Trophoblast cell (in vitro differentiated cells and primary cell): ENCODE measurements at regions not wholly inside any gene's neighbourhood (a gene's known extent, or its start where the extent isn't known, plus 50 kb on each side); places are given as distances from the start of the nearest gene placed in this dataset.

Experiments
- DNase-seq, 2 donors: peaks; one replicate each; pipeline ENCODE4 v3.0.0-alpha.2; 2016
- H2AFZ ChIP-seq: 2 replicates; pipeline ENCODE4 v1.6.1; 2013; ENCODE audit warnings: low read length, moderate library complexity, mild to moderate bottlenecking; ENCODE audit not compliant: insufficient read depth, poor library complexity
- H2AK5ac ChIP-seq: 2 replicates; pipeline ENCODE4 v1.6.1; 2013; ENCODE audit warnings: mild to moderate bottlenecking, low read length
- H2BK120ac ChIP-seq: 2 replicates; pipeline ENCODE4 v1.6.1; 2013; ENCODE audit warnings: low read length, mild to moderate bottlenecking, moderate library complexity; ENCODE audit not compliant: insufficient read depth, poor library complexity
- H2BK12ac ChIP-seq: 2 replicates; pipeline ENCODE4 v1.6.1; 2013; ENCODE audit warnings: mild to moderate bottlenecking, low read length, moderate library complexity
- H2BK5ac ChIP-seq: 2 replicates; pipeline ENCODE4 v1.6.1; 2013; ENCODE audit warnings: low read length, low read depth, moderate library complexity, mild to moderate bottlenecking; ENCODE audit not compliant: poor library complexity
- H3K14ac ChIP-seq: 2 replicates; pipeline ENCODE4 v1.6.1; 2013; ENCODE audit warnings: mild to moderate bottlenecking, low read length
- H3K18ac ChIP-seq: 2 replicates; pipeline ENCODE4 v1.6.1; 2013; ENCODE audit warnings: mild to moderate bottlenecking, low read length
- H3K23ac ChIP-seq: 2 replicates; pipeline ENCODE4 v1.6.1; 2013; ENCODE audit warnings: low read length
- H3K27ac ChIP-seq: 2 replicates; pipeline ENCODE4 v1.5.1; 2013; ENCODE audit warnings: low read depth, mild to moderate bottlenecking, inconsistent platforms, low read length, moderate library complexity
- H3K27me3 ChIP-seq: 2 replicates; pipeline ENCODE4 v1.6.1; 2013; ENCODE audit warnings: inconsistent platforms, mild to moderate bottlenecking, low read length, moderate library complexity; ENCODE audit not compliant: insufficient read depth
- H3K36me3 ChIP-seq, 2 experiments: 1 replicate in 1 of 2; 2 replicates in 1 of 2; pipeline ENCODE4 v1.6.1; 2013; ENCODE audit warnings: low read length in 2 of 2, mild to moderate bottlenecking in 2 of 2, moderate library complexity in 1 of 2; ENCODE audit not compliant: insufficient read depth in 2 of 2, control insufficient read depth in 1 of 2
- H3K4ac ChIP-seq: 2 replicates; pipeline ENCODE4 v1.6.1; 2013; ENCODE audit warnings: low read depth, mild to moderate bottlenecking, low read length, moderate library complexity
- H3K4me1 ChIP-seq, 2 experiments: 1 replicate in 1 of 2; 2 replicates in 1 of 2; pipeline ENCODE4 v1.6.1; 2013; ENCODE audit warnings: low read length in 2 of 2, mild to moderate bottlenecking in 2 of 2, moderate library complexity in 1 of 2; ENCODE audit not compliant: insufficient read depth in 2 of 2, control insufficient read depth in 1 of 2
- H3K4me2 ChIP-seq: 2 replicates; pipeline ENCODE4 v1.6.1; 2013; ENCODE audit warnings: inconsistent platforms, mild to moderate bottlenecking, low read length, moderate library complexity
- H3K4me3 ChIP-seq: 2 replicates; pipeline ENCODE4 v1.5.1; 2013; ENCODE audit warnings: mild to moderate bottlenecking, low read depth, low read length, inconsistent platforms
- H3K79me1 ChIP-seq: one replicate; pipeline ENCODE4 v1.6.1; 2013; ENCODE audit warnings: low read length
- H3K79me2 ChIP-seq: 2 replicates; pipeline ENCODE4 v1.6.1; 2013; ENCODE audit warnings: low read length, mild to moderate bottlenecking; ENCODE audit not compliant: control insufficient read depth, insufficient read depth, poor library complexity
- H3K9ac ChIP-seq: 2 replicates; pipeline ENCODE4 v1.6.1; 2013; ENCODE audit warnings: mild to moderate bottlenecking, low read length
- H3K9me3 ChIP-seq: 2 replicates; pipeline ENCODE4 v1.6.1; 2013; ENCODE audit warnings: low read depth, mild to moderate bottlenecking, control low read depth, inconsistent platforms, low read length; ENCODE audit not compliant: insufficient read depth
- H4K12ac ChIP-seq: 2 replicates; pipeline ENCODE4 v1.6.1; 2013; ENCODE audit warnings: low read depth, mild to moderate bottlenecking, low read length, moderate library complexity
- H4K8ac ChIP-seq: 2 replicates; pipeline ENCODE4 v1.6.1; 2013; ENCODE audit warnings: low read depth, mild to moderate bottlenecking, low read length, moderate library complexity
- H4K91ac ChIP-seq: one replicate; pipeline ENCODE4 v1.6.1; 2013; ENCODE audit warnings: low read depth, mild to moderate bottlenecking, low read length, moderate library complexity
- WGBS: extraction: QIAGEN DNeasy Blood & Tissue Kit; methylation state at CpG from one replicate; pipeline ENCODE4 v1.1.7; 2013; ENCODE audit warnings: missing lambda C conversion rate; ENCODE audit not compliant: insufficient read length, insufficient coverage; ENCODE audit errors: extremely low coverage; 5-methylcytosine and 5-hydroxymethylcytosine counted together

DNA sequence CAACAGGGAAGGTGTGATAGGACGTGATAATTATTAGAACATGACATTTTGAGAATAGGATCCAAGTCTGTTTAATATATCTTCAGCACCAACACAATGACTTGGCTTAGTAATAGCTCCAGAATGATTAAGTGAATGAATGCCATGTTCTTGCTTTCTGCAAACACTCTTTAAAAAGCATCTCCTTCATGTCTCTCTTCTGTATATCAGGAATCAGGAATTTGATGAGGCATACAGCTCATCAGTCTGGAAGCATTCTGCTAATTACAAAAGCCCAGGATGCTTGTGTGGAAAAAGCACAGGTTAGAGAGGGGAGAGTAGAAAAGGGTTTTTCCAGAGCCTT, 113.0 kb upstream of the ZNF648 start:
- H3K18ac ChIP-seq: no peak overlapping the region
- H3K23ac ChIP-seq: no peak overlapping the region
- no peak overlapping the region for H4K8ac ChIP-seq
- H2BK5ac ChIP-seq: no peak overlapping the region
- H2AK5ac ChIP-seq: no peak overlapping the region
- no peak overlapping the region for H2AFZ ChIP-seq
- no peak overlapping the region for H3K9ac ChIP-seq
- no peak for DNase-seq
- no peak overlapping the region for H2BK120ac ChIP-seq
- no peaks in the 10 kb centered on the region for H3K9me3 ChIP-seq
- no peaks in the 10 kb centered on the region for H3K36me3 ChIP-seq
- no peak overlapping the region for H2BK12ac ChIP-seq
- H3K27me3 ChIP-seq: no peaks in the 10 kb centered on the region
- H3K4ac ChIP-seq: no peak overlapping the region
- no peak overlapping the region for H3K4me2 ChIP-seq
- H3K79me2 ChIP-seq: no peaks in the 10 kb centered on the region
- H3K27ac ChIP-seq: no peak overlapping the region
- no peak overlapping the region for H4K91ac ChIP-seq
- H3K4me3 ChIP-seq: no peak overlapping the region
- no peaks in the 10 kb centered on the region for H3K4me1 ChIP-seq
- no CpG with 5 or more reads among the region's 1 CpG for WGBS
- no peaks in the 10 kb centered on the region for H3K79me1 ChIP-seq
- H3K14ac ChIP-seq: no peak overlapping the region
- no peak overlapping the region for H4K12ac ChIP-seq

DNA sequence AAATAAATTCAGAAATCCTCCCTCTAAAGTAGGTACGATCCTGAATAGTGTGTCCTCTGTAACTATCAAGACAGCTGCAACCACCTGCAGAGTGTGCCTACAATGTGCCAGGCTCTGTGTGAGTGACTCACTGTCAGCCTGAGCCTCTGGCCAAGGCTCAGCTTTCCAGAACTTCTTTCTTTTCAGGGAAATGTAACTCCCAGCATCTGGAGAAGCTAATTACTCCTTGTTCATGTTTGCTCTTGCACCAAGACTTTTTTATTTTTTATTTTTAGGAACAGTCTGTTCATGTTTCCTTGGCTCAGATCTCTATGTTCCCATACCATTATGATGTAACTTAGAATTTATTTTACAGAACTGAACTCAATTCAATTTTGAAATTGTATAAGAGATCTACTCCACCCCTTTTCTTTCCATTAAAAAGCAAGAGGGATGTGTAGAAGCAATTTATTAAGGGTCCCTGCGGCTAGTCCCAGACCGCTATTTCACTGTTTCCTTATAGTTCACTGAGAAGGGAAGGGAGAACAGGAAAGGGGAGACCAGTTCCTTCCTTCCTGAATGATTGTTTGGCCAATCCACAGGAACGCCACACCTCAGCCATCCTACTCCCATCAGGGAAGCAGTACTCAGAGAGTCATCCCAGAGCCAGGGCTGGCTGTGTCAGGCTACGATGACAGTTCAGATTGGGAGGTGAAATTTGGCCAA, 112.4 kb upstream of the ZNF648 start:
- no peak overlapping the region for H3K4ac ChIP-seq
- H3K27ac ChIP-seq: no peak overlapping the region
- no peaks in the 10 kb centered on the region for H3K27me3 ChIP-seq
- H3K23ac ChIP-seq: no peak overlapping the region
- no CpG with 5 or more reads among the region's 5 CpGs for WGBS
- no peaks in the 10 kb centered on the region for H3K9me3 ChIP-seq
- H3K4me1 ChIP-seq: no peaks in the 10 kb centered on the region
- H2AFZ ChIP-seq: no peak overlapping the region
- H3K4me3 ChIP-seq: no peak overlapping the region
- H2BK5ac ChIP-seq: no peak overlapping the region
- no peak overlapping the region for H3K4me2 ChIP-seq
- no peak overlapping the region for H4K91ac ChIP-seq
- H3K79me1 ChIP-seq: no peaks in the 10 kb centered on the region
- no peak overlapping the region for H4K8ac ChIP-seq
- H2BK120ac ChIP-seq: no peak overlapping the region
- H3K79me2 ChIP-seq: no peaks in the 10 kb centered on the region
- H2AK5ac ChIP-seq: no peak overlapping the region
- DNase-seq: no peak
- no peak overlapping the region for H3K9ac ChIP-seq
- no peak overlapping the region for H3K14ac ChIP-seq
- H2BK12ac ChIP-seq: no peak overlapping the region
- no peaks in the 10 kb centered on the region for H3K36me3 ChIP-seq
- H3K18ac ChIP-seq: no peak overlapping the region
- no peak overlapping the region for H4K12ac ChIP-seq

DNA sequence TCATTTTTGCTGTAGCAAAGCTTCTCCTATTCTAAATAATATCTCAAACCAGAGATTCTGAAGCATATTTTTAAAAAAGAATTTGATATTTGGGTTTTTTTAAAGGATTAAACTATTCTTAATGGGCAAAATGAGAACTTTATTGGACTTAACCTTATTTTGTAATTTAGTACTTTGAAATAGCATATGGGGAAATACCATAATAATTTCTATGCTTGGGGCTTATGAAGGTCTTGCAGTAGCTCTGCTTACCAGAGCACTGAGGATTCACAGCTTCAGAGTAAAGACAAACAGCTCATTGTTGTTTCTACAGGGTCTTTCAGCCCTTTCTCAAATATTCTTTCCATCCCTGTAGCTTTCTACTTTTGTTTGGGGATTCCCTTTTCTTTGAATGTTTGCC, 111.2 kb upstream of the ZNF648 start:
- H3K9me3 ChIP-seq: no peaks in the 10 kb centered on the region
- no peak for DNase-seq
- no peaks in the 10 kb centered on the region for H3K36me3 ChIP-seq
- no peak overlapping the region for H2BK5ac ChIP-seq
- no peak overlapping the region for H3K27ac ChIP-seq
- no peak overlapping the region for H4K8ac ChIP-seq
- no peak overlapping the region for H4K12ac ChIP-seq
- H3K23ac ChIP-seq: no peak overlapping the region
- H3K18ac ChIP-seq: no peak overlapping the region
- H3K27me3 ChIP-seq: no peaks in the 10 kb centered on the region
- H3K4ac ChIP-seq: no peak overlapping the region
- no peak overlapping the region for H3K4me3 ChIP-seq
- H3K9ac ChIP-seq: no peak overlapping the region
- H2BK12ac ChIP-seq: no peak overlapping the region
- H3K4me2 ChIP-seq: no peak overlapping the region
- H2BK120ac ChIP-seq: no peak overlapping the region
- no peaks in the 10 kb centered on the region for H3K79me1 ChIP-seq
- no peaks in the 10 kb centered on the region for H3K79me2 ChIP-seq
- no peaks in the 10 kb centered on the region for H3K4me1 ChIP-seq
- no peak overlapping the region for H2AFZ ChIP-seq
- no peak overlapping the region for H4K91ac ChIP-seq
- H3K14ac ChIP-seq: no peak overlapping the region
- H2AK5ac ChIP-seq: no peak overlapping the region

DNA sequence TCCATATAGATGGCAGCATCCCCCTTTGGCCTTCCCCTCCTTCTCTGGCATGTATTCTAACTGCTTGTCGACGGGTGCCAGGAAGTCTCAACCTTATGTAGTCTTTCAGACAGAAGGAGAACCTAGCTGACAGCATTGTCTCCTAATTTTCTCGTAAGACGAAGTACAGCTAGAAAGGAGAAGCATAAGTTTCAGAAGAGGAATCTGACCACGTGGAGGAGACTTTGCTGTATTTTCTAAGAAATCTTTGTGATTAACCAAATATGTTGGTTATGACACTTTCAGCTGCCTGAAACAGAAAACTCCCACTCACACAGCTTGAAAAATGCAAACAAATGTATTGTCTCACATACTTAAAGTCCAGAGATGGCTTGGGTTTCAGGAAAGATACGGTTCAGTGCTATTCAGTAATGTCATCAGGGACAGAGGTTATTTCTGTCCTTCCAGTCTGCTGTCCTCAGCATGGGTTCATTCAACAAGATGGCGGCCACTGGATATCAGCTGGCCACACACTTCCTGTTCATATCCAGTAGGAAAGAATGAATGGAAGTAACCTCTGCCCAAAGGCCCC, 109.5 kb upstream of the ZNF648 start:
- Histone ChIP-seq H3K4ac (no peak overlapping the region), H3K18ac (no peak overlapping the region), H4K12ac (no peak overlapping the region), H4K91ac (no peak overlapping the region), H2BK5ac (no peak overlapping the region), H3K9ac (no peak overlapping the region), H3K79me1 (no peaks in the 10 kb centered on the region), H3K23ac (no peak overlapping the region), H2AFZ (no peak overlapping the region), H3K4me3 (no peak overlapping the region), H3K9me3 (no peaks in the 10 kb centered on the region), H3K4me1 (no peaks in the 10 kb centered on the region), H3K27me3 (no peaks in the 10 kb centered on the region), H3K79me2 (no peaks in the 10 kb centered on the region), H3K36me3 (no peaks in the 10 kb centered on the region), H3K14ac (no peak overlapping the region), H2AK5ac (no peak overlapping the region), H2BK12ac (no peak overlapping the region), H3K4me2 (no peak overlapping the region), H2BK120ac (no peak overlapping the region), H3K27ac (no peak overlapping the region), H4K8ac (no peak overlapping the region)
- no CpG with 5 or more reads among the region's 7 CpGs for WGBS
- DNase-seq: peak; percentile 19 to 72
